ENCODE measurements at regions not wholly inside any gene's neighbourhood (a gene's known extent, or its start where the extent isn't known, plus 50 kb on each side); places are given as distances from the start of the nearest gene placed in this dataset.

DNA sequence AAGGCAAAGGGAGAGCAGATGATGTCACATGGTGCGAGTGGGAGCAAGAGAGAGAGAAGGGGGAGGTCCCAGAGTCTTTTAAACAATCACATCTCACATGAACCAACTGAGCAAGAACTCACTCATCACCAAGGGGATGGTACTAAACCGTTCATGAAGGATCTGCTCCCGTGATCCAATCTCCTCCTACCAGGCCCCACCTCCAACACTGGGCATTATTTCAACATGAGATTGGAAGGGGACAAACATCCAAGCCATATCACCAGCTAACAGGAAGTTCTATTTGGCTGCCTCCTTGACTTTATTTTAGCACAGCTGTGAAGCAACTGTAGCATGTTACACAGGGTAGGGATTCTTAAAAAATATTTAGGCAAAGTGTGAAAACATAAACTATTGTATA lies 102.5 kb downstream of the DDIT4L start:
- TF ChIP-seq CTCF (IDR thresholded peaks at IDR 0.05) = no peak
- Histone ChIP-seq H3K27ac (peak overlapping the region in 1 of 2 donors; percentile 15), H3K4me3 (no peak overlapping the region)
- no peak for DNase-seq (ENCODE audit: low spot score)

GRCh38 chr4:100086766-100087431 lies 103.4 kb downstream of the DDIT4L start:
- DNase-seq (ENCODE audit: low spot score) = no peak

GRCh38 chr4:100084892-100085291 lies 105.4 kb downstream of the DDIT4L start:
- no peak for TF ChIP-seq CTCF (IDR thresholded peaks at IDR 0.05)
- Histone ChIP-seq H3K4me3 (no peak overlapping the region), H3K27ac (no peak overlapping the region)
- no peak for DNase-seq (ENCODE audit: low spot score)

More at GRCh38 chr4:100086766-100087431, 103.4 kb downstream of the DDIT4L start:
- no peak for TF ChIP-seq CTCF (IDR thresholded peaks at IDR 0.05)
- Histone ChIP-seq H3K27ac (no peak overlapping the region), H3K4me3 (no peak overlapping the region)

DNA sequence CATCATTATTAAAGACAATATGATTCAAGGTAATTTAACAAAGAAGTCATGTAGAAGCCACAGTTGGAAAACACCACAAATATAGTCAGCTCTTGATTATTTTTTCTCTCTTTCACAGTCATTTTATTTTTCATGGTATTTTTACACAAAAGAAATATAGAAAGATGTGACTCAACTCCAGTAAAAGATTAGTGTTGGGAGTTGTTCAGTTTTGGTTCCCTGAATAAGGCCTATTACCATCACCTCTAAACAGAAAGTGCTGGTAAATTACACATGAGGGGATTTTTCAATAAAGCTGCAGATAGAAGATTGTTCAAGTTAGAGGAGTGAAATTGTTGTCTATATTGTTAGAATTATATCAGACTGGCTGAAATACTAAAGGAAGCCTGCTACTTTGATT lies 107.0 kb downstream of the DDIT4L start:
- DNase-seq (ENCODE audit: low spot score) = no peak
- Histone ChIP-seq H3K4me3 (no peak overlapping the region), H3K27ac (no peak overlapping the region)
- no peak for TF ChIP-seq CTCF (IDR thresholded peaks at IDR 0.05)

GRCh38 chr4:100082852-100083251 lies 107.4 kb downstream of the DDIT4L start:
- no peak overlapping the region for H3K27ac ChIP-seq
- H3K4me3 ChIP-seq = no peak overlapping the region
- DNase-seq (ENCODE audit: low spot score) = no peak
- TF ChIP-seq CTCF (IDR thresholded peaks at IDR 0.05) = no peak

- no peak for TF ChIP-seq CTCF (IDR thresholded peaks at IDR 0.05)
- DNase-seq (ENCODE audit: low spot score) = no peak
- Histone ChIP-seq H3K4me3 (no peak overlapping the region), H3K27ac (no peak overlapping the region)
Observed at GRCh38 chr4:100081491-100081890, 108.8 kb downstream of the DDIT4L start.

GRCh38 chr4:100079264-100079663 lies 111.0 kb downstream of the DDIT4L start:
- DNase-seq (ENCODE audit: low spot score) = no peak
- Histone ChIP-seq H3K27ac (no peak overlapping the region), H3K4me3 (no peak overlapping the region)
- TF ChIP-seq CTCF (IDR thresholded peaks at IDR 0.05) = no peak
